ENCODE measurements at regions not wholly inside any gene's neighbourhood (a gene's known extent, or its start where the extent isn't known, plus 50 kb on each side); places are given as distances from the start of the nearest gene placed in this dataset.

- TF ChIP-seq EP300 (IDR thresholded peaks at IDR 0.05) (no peak), POLR2AphosphoS5 (IDR thresholded peaks at IDR 0.05) (no peak), CTCF (IDR thresholded peaks at IDR 0.05) (no peak), POLR2A (IDR thresholded peaks at IDR 0.05) (no peak)
Measured at GRCh38 chr10:84820596-84820995, 492.2 kb downstream of the CCSER2 start.
